ENCODE measurements at regions not wholly inside any gene's neighbourhood (a gene's known extent, or its start where the extent isn't known, plus 50 kb on each side); places are given as distances from the start of the nearest gene placed in this dataset.

DNA sequence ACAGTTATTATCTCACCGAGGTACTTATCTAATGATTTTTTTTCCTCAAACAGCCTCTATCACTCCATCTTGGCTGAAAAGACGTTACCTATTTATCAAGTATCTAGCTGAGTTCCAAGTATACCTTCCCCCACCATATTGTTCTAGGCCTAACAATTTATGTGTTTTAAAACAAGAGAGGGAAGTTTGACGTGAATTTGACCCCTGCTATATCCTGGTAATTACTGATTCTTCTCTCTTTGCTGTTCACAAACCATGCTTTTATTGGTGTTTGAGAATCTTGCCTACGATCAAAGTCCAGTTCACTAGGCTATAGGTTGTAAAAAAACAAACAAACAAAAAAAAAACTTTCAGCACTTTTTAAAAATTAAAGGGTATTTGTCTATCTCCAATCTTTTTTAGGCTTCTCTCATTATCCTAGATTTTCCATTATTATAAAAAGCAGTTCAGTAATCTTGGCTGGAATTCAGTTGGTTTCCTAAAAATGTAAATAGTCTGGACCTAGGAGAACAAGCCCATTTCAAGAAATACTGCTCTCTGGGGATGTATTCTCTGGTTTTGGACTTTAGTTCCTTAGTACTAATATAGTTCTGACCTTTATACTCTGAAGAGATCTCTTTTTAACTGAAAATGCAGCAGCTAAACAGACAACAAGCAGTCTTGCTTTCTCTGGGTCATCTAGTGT lies 505.4 kb downstream of the CPS1 start:
- no peak for DNase-seq

DNA sequence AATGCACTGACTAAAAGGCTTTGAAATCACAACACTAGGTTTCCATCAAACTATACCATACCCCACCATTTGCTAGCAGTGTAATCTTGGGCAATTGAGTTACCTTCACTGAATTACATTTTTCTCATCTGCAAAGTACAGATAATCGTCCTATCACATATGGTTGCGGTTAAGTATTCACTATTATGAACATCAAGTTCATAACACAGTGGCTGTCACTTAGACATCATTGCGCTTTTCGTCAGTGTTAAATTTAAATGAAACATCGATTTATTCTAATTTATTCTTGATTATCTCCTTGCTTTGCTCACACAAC lies 505.9 kb downstream of the CPS1 start:
- no peak for DNase-seq

DNA sequence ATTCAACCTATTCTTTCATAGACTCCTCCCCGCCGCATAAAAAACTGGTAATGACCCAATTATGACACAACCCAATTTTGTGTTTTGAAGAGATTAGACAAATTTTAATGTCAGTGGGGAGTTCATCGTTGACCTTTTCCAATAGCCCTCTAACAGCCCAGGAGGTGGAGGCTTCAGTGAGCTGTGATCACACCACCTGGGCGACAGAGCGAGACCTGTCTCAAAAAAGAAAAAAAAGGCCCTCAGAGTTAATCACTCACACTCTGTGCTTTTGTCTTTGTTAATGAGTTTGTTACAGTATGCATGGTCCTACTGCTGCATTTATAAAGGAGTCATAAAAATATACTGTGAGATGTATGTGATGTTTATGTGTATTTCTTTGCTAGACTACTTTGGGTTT lies 510.6 kb downstream of the CPS1 start:
- no peak for DNase-seq

- peak in 16 of 56 donors; percentile 1 to 62 (median 10) for DNase-seq
Measured at GRCh38 chr2:211068108-211068780, 511.8 kb downstream of the CPS1 start.

DNA sequence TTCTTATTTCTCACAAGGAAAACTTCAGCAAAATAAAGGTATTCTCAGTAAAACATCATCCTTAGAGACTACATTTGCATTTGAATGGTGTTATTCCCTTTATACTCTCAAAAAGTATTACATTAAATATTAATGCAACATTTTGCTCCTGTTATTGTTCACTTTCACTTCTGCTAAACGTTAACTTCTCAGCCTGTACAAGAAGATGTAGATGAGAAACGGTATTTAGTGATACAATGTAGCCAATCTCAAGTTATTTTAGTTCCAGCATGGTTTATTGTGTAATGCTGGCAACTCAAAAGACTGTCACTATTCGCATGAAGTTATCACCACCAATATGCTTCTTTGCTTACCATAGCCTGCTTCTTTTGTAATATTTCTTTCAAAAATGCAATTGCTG lies 514.1 kb downstream of the CPS1 start:
- no peak for DNase-seq

GRCh38 chr2:211077216-211077767 lies 520.9 kb downstream of the CPS1 start:
- no peak for DNase-seq

- DNase-seq: no peak
Measured at GRCh38 chr2:211084352-211084751, 528.0 kb downstream of the CPS1 start.

DNA sequence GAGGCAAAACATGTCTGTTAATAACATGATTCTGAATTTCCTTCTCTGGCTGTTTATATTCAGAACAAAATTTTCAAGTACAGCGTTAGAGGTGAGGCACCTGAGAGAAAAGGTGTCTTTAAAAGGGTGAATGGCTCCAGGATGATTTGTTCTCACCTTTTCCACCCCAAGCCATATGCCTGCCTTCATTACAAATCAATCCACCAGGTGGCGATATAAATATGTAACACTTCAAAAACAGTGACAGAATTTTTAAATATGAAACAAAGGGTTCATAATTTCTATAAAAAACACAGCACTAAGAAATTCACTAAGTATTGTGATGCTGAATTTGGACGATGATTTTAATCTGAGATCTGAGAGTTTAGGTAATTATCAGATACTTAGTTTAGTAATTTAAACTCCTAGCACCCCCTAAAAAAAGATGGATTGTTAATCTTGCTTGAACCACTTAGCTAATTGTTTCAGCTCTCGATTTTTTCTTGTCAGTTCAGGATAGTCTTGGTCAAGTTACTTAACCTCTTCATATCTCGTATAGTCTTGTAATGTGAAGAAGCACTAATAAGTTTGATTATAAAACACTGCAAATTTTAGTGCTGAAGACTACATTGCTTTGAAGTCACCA lies 528.8 kb downstream of the CPS1 start:
- no peak for DNase-seq

DNA sequence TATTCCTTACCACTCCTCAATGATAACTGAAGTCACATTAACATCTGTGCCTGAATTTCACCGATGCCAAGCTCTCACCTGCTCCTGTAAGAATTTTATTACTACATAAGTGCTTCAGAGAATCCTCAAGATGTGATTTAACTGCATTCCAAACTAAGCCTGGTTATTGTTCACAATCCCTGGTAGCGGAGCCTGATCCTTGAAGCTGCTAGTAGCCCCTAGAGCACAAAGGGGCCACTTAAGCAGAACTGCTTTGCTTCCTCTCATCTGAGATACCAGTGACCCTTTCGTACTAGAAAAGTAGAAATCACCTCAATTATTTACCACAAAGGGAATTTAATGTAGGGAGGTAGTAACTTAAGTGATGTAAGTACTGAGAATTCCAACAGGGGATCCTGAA lies 529.6 kb downstream of the CPS1 start:
- no peak for DNase-seq

DNA sequence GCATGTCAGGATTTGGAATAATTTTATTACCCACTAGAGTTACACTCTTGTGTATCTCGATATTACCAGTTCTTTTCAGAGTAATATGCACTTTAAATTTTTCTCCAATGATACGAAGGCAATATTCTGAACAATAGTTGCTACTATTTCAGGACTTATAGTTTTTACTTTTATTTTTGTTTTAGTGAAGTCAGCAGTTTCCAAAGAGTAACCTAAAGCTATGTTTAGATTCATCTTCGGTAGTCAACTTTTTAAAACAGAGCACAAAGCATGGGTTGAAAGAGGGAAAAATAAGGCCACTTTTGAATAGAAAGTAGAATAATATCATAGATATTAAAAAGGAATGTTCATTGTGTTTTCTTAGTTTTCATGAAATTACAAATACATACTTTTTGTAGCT lies 532.7 kb downstream of the CPS1 start:
- no peak for DNase-seq

GRCh38 chr2:211093743-211094303 lies 537.4 kb downstream of the CPS1 start:
- DNase-seq: no peak

- DNase-seq: peak in 1 of 56 donors; percentile 23
Measured at GRCh38 chr2:211103989-211104388, 547.6 kb downstream of the CPS1 start.

- DNase-seq: no peak
Measured at GRCh38 chr2:211113334-211114175, 557.2 kb downstream of the CPS1 start.

DNA sequence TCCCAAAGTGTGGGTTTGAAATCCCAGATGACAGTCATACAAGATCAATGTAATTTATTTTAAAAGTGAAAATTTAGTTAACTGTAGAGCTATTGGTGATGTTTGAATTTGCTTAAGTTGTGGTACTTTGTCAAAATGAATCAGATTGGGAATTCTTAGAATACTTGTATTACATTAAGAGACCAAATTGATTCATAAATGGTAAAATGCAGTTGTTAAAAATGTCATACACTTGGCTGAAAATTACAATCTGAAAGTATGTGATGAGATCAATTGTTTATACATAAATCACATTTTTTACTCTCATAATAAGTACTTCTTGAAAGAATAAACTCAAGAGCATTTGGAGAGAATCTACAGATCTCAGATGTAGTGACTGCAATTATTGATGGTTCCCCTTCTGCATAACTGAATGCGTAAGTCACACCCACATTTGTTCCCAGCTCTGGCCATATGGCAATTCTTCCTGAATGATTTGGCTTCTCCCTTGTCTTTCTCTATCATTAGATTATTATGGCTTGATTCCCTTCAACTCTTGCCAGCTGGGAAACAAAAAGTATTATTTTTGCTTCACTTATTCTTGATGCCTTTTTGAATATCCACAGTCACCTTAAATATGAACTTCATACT lies 558.5 kb downstream of the CPS1 start:
- DNase-seq: no peak

GRCh38 chr2:211117026-211117425 lies 560.6 kb downstream of the CPS1 start:
- no peak for DNase-seq

GRCh38 chr2:211126256-211126655 lies 569.9 kb downstream of the CPS1 start:
- no peak for DNase-seq

DNA sequence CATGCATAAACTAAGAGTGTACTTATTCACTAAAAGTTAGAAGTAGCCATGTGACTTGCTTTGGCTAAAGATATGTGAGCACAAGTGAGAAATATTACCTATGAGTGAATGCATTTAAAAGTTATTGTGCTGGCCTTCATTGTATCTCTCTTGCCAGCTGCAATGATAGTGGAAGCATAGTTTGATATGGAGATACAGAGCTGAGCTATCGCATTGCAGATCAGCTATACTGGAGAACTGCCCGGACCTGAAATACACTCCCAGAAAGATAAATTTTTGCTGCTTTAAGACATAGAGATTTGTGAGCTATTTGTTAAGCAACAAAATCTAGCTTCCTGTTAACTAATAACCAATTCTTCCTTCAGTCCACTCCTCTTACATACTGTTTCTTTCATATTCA lies 571.1 kb downstream of the CPS1 start:
- no peak for DNase-seq

DNA sequence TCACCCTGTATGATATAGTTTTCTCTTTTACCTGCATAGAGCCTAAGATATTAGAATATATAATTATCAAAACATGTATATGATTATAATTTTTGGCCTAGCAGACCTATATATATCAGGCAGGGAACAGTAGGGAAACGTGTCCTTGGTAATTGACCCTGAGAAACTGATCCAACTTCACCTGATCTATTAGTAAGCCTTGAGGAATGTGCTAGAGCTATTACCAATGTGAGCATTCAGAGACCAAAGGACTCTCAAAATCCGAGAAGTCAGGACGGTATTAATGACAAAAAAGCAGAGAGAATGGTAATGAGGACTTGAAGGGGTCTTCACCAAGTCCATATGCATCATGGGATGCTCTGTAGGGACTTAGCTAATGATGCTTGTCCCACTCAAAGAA lies 571.9 kb downstream of the CPS1 start:
- DNase-seq: no peak

DNA sequence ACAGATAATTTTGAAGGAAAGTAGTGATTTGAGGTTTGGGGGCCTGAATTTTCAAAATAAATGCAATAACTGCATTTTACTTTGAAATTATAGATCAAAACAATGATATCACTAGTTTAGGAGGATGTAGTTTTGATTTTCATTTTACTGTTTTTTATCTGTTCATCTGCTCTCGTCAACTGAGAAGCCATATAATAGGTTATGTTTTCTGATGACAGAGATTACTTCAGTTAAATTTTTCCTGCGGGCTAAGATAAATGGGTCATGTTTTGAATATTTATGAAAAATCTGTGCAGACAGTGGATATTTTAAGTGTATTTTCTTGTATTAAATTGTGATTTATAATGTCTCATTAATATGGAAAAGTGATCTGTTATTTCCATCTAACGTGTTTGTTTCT lies 573.4 kb downstream of the CPS1 start:
- no peak for DNase-seq

DNA sequence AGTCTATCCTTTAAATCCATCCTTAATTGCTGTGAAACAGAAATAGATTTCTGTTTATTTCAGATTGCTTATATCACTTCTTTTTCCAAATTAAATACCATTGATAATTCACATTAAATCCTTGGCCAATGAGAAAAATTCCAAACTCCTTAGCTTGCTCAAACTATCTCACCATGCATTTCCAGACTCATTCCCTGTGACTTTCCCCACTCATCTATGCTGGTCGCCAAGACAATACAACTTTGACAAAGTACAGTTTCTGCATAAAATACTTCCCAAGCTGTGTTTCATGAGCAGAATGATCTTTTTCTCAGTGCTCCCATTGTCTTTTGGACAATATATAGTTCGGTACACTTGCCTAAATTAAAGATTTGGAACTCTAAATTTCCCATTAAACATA lies 575.6 kb downstream of the CPS1 start:
- no peak for DNase-seq

GRCh38 chr2:211132573-211132972 lies 576.2 kb downstream of the CPS1 start:
- DNase-seq: no peak

Measured in nucleus accumbens (tissue), 56 donors.